Panc1 (cell line): ENCODE measurements at regions not wholly inside any gene's neighbourhood (a gene's known extent, or its start where the extent isn't known, plus 50 kb on each side); places are given as distances from the start of the nearest gene placed in this dataset.

Experiments used
- ATAC-seq: fragments of 200-7000 bp; cut with Tn5 transposase; 2 replicates; pipeline ENCODE4 v1.9.1; 2020; ENCODE audit warnings: mild to moderate bottlenecking, moderate library complexity
- BruUV-seq: library from RNA; stranded (reverse); fragments of 400-500 nt; replicated peaks from 2 replicates; lab custom pipeline; 2021; lab: Mats Ljungman, UMichigan
- CTCF ChIA-PET: fragments of 300-600 bp; sonication (Branson Sonifier 250); formaldehyde crosslinking; loops from one replicate; lab custom pipeline; 2022; ENCODE audit warnings: antibody characterized with exemption; lab: Charles Lee
- POLR2A ChIA-PET: fragments of 300-600 bp; sonication (Branson Sonifier 250); formaldehyde crosslinking; loops from one replicate; lab custom pipeline; 2022; ENCODE audit warnings: antibody characterized with exemption; lab: Charles Lee
- DNase-seq: peaks from one replicate; pipeline ENCODE4 v3.0.0-alpha.2; 2010; ENCODE audit warnings: low read depth, low spot score
- H3K27ac ChIP-seq: 2 replicates; pipeline ENCODE4 v1.5.1; 2011; ENCODE audit warnings: mild to moderate bottlenecking, low read length, inconsistent platforms
- H3K27me3 ChIP-seq: fragments of 200-500 bp; sonication (Bioruptor generic); 2 replicates; pipeline ENCODE4 v1.6.0; 2014; ENCODE audit warnings: low read length, inconsistent platforms; ENCODE audit not compliant: control insufficient read depth, insufficient read depth
- H3K36me3 ChIP-seq: fragments of 200-500 bp; sonication (Bioruptor generic); 2 replicates; pipeline ENCODE4 v1.5.1; 2014; ENCODE audit warnings: inconsistent platforms, mild to moderate bottlenecking, low read length, moderate library complexity; ENCODE audit not compliant: control insufficient read depth, insufficient read depth
- H3K4me1 ChIP-seq: 2 replicates; pipeline ENCODE4 v1.5.1; 2011; ENCODE audit warnings: inconsistent platforms, mild to moderate bottlenecking, low read length, moderate library complexity; ENCODE audit not compliant: control insufficient read depth, insufficient read depth
- H3K4me3 ChIP-seq, 2 experiments: 2 replicates each; pipeline ENCODE4 v1.5.1; 2011 to 2012; ENCODE audit warnings: low read depth in 2 of 2, low read length in 2 of 2, mild to moderate bottlenecking in 2 of 2, inconsistent platforms in 1 of 2, moderate library complexity in 1 of 2
- H3K9me3 ChIP-seq: fragments of 200-500 bp; sonication (Bioruptor generic); 2 replicates; pipeline ENCODE4 v1.5.1; 2014; ENCODE audit warnings: low read depth, mild to moderate bottlenecking, inconsistent platforms, low read length, moderate library complexity; ENCODE audit not compliant: control insufficient read depth, insufficient read depth
- CTCF ChIP-seq: fragments of 450-650 bp; IDR thresholded peaks from 2 replicates; pipeline ENCODE4 v1.5.1; 2017; ENCODE audit warnings: mild to moderate bottlenecking
- POLR2AphosphoS5 ChIP-seq: IDR thresholded peaks from 2 replicates; pipeline ENCODE4 v1.6.1; 2012; ENCODE audit warnings: mild to moderate bottlenecking, low read depth, low read length, moderate library complexity
- SIN3A ChIP-seq: IDR thresholded peaks from 2 replicates; pipeline ENCODE4 v1.6.1; 2012; ENCODE audit warnings: low read depth, mild to moderate bottlenecking, low read length, moderate library complexity, borderline replicate concordance; ENCODE audit not compliant: insufficient read depth
- TCF7L2 ChIP-seq: IDR thresholded peaks from 2 replicates; pipeline ENCODE4 v1.6.1; 2011; ENCODE audit warnings: mild to moderate bottlenecking, low read depth, low read length, inconsistent platforms
- in situ Hi-C: cut with HindIII; loops from 2 replicates; pipeline ENCODE4 v1.10.0; 2016; ENCODE audit warnings: low sequenced_read_pairs, low pct_unique_long_range_greater_than_20kb
- intact Hi-C: fragments of 100-400 bp; cut with micrococcal nuclease; formaldehyde crosslinking; loops from one replicate; pipeline ENCODE4 v1.10.0; 2022; ENCODE audit not compliant: unreplicated experiment
- TF ChIP-seq, protein P1 (sequence below), 2 experiments: IDR thresholded peaks; 2 replicates each; pipeline ENCODE4 v1.6.1; 2011 to 2012; ENCODE audit warnings: low read depth in 2 of 2, control low read depth in 1 of 2, low read length in 1 of 2, mild to moderate bottlenecking in 1 of 2, moderate library complexity in 1 of 2; ENCODE audit not compliant: insufficient read depth in 1 of 2

DNA sequence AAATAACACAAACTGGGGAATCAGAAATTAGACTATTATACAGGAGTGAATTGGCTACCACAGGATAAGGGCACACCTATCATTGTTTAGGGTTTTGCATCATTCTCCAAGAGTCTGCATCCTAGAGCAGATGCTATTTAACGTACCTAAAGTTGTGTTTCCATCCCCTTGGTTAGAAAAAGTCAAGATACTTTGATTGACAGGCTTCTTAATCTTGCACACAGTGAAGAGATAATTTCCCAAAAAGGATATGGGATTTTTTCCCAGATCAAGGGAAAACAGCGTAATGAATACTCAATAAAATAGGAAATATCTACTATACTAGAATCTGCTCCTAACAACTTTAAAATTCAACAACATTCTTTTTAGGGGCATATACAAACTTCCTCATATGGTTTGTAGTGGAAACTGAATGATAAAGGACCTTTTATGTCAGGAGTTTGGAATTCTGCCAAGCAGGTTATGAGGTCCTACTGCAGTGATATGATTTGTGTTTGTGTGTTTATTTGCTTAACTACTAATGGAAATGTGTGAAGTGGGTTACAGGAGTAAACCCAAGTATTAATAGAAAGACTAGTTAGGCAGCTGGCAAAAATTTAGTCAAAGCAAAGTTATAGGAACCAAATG lies 124.1 kb upstream of the MME start:
- no peaks in the 10 kb centered on the region for H3K9me3 ChIP-seq
- H3K36me3 ChIP-seq, result no peaks in the 10 kb centered on the region
- TF ChIP-seq POLR2AphosphoS5, result no peak
- no peak for TF ChIP-seq CTCF
- no peak for TF ChIP-seq SIN3A
- TF ChIP-seq TCF7L2, result no peak
- TF ChIP-seq, protein P1, sequence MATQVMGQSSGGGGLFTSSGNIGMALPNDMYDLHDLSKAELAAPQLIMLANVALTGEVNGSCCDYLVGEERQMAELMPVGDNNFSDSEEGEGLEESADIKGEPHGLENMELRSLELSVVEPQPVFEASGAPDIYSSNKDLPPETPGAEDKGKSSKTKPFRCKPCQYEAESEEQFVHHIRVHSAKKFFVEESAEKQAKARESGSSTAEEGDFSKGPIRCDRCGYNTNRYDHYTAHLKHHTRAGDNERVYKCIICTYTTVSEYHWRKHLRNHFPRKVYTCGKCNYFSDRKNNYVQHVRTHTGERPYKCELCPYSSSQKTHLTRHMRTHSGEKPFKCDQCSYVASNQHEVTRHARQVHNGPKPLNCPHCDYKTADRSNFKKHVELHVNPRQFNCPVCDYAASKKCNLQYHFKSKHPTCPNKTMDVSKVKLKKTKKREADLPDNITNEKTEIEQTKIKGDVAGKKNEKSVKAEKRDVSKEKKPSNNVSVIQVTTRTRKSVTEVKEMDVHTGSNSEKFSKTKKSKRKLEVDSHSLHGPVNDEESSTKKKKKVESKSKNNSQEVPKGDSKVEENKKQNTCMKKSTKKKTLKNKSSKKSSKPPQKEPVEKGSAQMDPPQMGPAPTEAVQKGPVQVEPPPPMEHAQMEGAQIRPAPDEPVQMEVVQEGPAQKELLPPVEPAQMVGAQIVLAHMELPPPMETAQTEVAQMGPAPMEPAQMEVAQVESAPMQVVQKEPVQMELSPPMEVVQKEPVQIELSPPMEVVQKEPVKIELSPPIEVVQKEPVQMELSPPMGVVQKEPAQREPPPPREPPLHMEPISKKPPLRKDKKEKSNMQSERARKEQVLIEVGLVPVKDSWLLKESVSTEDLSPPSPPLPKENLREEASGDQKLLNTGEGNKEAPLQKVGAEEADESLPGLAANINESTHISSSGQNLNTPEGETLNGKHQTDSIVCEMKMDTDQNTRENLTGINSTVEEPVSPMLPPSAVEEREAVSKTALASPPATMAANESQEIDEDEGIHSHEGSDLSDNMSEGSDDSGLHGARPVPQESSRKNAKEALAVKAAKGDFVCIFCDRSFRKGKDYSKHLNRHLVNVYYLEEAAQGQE (IDR thresholded peaks at IDR 0.05; ENCODE audit: insufficient read depth in 1 of 2, low read depth in 2 of 2, low read length in 1 of 2), result no peak
- H3K27ac ChIP-seq, result no peak overlapping the region
- H3K4me3 ChIP-seq, result no peak overlapping the region
- DNase-seq (no peak), ATAC-seq (no peak)
- intact Hi-C loops (no loop called here), in situ Hi-C loops (no loop called here)
- ChIA-PET POLR2A (no interaction called here), CTCF (no interaction called here)
- no peaks in the 10 kb centered on the region for H3K27me3 ChIP-seq
- no peaks in the 10 kb centered on the region for H3K4me1 ChIP-seq
- BruUV-seq, result no TSS peak

GRCh38 chr3:154954757-154955156 lies 125.4 kb upstream of the MME start:
- POLR2A ChIA-PET, result no interaction called here
- no peak for ATAC-seq
- H3K36me3 ChIP-seq, result no peaks in the 10 kb centered on the region
- CTCF ChIA-PET, result no interaction called here
- no peaks in the 10 kb centered on the region for H3K27me3 ChIP-seq
- no peaks in the 10 kb centered on the region for H3K4me1 ChIP-seq
- no peaks in the 10 kb centered on the region for H3K9me3 ChIP-seq
- H3K27ac ChIP-seq, result no peak overlapping the region
- DNase-seq, result no peak
- no TSS peak for BruUV-seq
- intact Hi-C loops, result no loop called here
- no peak overlapping the region for H3K4me3 ChIP-seq
- no peak; the same call in 1 of the 2 replicates for TF ChIP-seq CTCF
- no peak for TF ChIP-seq POLR2AphosphoS5
- TF ChIP-seq TCF7L2, result no peak
- TF ChIP-seq SIN3A, result no peak
- TF ChIP-seq, protein P1 (IDR thresholded peaks at IDR 0.05; ENCODE audit: insufficient read depth in 1 of 2, low read depth in 2 of 2, low read length in 1 of 2), result no peak
- in situ Hi-C loops, result no loop called here
